ENCODE measurements at regions not wholly inside any gene's neighbourhood (a gene's known extent, or its start where the extent isn't known, plus 50 kb on each side); places are given as distances from the start of the nearest gene placed in this dataset.

DNA sequence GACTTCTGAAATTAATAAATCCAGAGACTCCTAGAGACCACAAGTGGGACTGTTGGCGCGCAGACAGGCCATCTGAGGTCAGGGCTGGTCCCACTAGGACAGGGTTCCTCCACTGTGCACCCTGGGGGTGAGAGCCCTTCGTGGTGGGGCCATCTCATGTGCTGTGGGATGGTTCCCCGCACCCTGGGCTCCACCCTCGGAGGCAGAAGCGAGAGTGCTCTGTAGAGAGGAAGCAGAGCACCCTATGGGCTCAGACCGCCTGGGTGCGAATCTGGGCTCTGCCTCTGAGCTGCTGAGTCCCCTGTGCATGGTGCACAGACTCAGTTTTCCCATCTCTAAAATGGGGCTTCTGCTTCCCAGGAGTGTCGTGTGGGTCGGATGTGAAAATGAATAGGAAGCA lies 227.3 kb downstream of the NPHP4 start:
- BruUV-seq (replicated peaks), result no TSS peak
- intact Hi-C loops (cut with micrococcal nuclease; ENCODE audit: unreplicated experiment), result no loop called here
- peaks cover 9% of the 10 kb centered on the region for H3K4me1 Mint-ChIP-seq (ENCODE audit: low read depth, unreplicated experiment)
- TF ChIP-seq, protein P1, sequence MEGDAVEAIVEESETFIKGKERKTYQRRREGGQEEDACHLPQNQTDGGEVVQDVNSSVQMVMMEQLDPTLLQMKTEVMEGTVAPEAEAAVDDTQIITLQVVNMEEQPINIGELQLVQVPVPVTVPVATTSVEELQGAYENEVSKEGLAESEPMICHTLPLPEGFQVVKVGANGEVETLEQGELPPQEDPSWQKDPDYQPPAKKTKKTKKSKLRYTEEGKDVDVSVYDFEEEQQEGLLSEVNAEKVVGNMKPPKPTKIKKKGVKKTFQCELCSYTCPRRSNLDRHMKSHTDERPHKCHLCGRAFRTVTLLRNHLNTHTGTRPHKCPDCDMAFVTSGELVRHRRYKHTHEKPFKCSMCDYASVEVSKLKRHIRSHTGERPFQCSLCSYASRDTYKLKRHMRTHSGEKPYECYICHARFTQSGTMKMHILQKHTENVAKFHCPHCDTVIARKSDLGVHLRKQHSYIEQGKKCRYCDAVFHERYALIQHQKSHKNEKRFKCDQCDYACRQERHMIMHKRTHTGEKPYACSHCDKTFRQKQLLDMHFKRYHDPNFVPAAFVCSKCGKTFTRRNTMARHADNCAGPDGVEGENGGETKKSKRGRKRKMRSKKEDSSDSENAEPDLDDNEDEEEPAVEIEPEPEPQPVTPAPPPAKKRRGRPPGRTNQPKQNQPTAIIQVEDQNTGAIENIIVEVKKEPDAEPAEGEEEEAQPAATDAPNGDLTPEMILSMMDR (IDR thresholded peaks at IDR 0.05; ENCODE audit: unreplicated experiment), result no peak
- H3K27ac Mint-ChIP-seq (ENCODE audit: unreplicated experiment), result no peak overlapping the region
- H3K27me3 Mint-ChIP-seq (ENCODE audit: unreplicated experiment), result peaks cover 61% of the 10 kb centered on the region
- CTCF ChIA-PET, result no interaction called here
- no peak overlapping the region for H3K4me3 Mint-ChIP-seq (ENCODE audit: low read depth, unreplicated experiment)
- H3K9me3 Mint-ChIP-seq (ENCODE audit: low read depth, unreplicated experiment), result peaks cover 3% of the 10 kb centered on the region
- H3K36me3 Mint-ChIP-seq (ENCODE audit: insufficient read depth, unreplicated experiment), result no peaks in the 10 kb centered on the region
- no peak for DNase-seq

DNA sequence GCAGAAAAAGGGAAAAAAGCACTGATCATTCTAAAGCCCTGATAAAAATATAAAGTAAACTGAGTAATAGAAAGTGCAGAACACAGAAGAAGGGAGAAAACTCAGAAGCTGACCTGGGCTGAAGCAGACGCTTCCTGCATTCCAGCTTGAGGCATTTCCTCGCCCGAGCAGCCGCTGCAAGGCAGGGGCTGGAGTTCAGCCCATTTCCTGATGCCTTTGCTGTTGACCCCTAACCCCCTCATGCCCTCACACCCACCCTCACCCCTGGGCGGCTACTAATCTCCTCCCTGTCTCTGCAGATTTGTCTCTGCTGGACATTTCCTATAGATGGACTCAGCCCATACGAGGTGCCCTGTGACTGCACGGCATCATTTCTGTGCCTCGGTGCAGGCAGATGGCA lies 227.8 kb downstream of the NPHP4 start:
- H3K4me1 Mint-ChIP-seq (ENCODE audit: low read depth, unreplicated experiment), result peaks cover 9% of the 10 kb centered on the region
- BruUV-seq (replicated peaks), result no TSS peak
- intact Hi-C loops (cut with micrococcal nuclease; ENCODE audit: unreplicated experiment), result no loop called here
- DNase-seq, result no peak
- H3K27me3 Mint-ChIP-seq (ENCODE audit: unreplicated experiment), result peaks cover 64% of the 10 kb centered on the region
- TF ChIP-seq, protein P1 (IDR thresholded peaks at IDR 0.05; ENCODE audit: unreplicated experiment), result no peak
- H3K27ac Mint-ChIP-seq (ENCODE audit: unreplicated experiment), result no peak overlapping the region
- peaks cover 3% of the 10 kb centered on the region for H3K9me3 Mint-ChIP-seq (ENCODE audit: low read depth, unreplicated experiment)
- no peak overlapping the region for H3K4me3 Mint-ChIP-seq (ENCODE audit: low read depth, unreplicated experiment)
- H3K36me3 Mint-ChIP-seq (ENCODE audit: insufficient read depth, unreplicated experiment), result no peaks in the 10 kb centered on the region
- CTCF ChIA-PET, result no interaction called here

DNA sequence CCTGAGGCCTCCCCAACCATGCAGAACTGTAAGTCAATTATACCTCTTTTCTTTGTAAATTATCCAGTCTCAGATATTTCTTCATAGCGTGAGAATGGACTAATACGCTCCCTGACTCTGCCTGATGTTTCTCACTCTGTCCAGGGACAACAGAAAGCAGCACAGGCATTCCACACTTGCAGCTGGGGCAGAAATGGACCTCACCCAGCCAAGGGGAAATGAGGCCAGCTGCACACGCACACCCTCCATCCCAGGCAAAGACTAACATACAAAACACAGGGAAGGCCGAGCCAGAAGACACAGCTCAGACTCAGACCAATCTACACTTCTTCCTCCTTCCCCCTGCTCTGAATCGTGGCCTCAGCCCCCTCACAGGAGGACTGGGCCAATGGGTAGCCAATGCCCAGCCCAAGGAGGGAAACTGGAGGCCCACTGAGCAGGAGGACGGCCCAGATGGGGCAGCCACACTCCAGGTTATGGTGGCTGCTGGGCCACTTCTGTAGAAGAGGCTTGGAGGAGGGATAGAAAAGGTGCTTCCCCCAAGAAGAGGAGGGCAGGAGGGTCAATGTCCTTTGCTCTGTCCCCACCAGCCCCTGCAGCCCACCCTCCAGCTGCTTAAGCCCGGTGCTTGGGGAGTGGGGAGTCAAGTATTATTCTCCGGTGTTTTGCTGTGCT lies 228.4 kb downstream of the NPHP4 start:
- Mint-ChIP-seq H3K36me3 (ENCODE audit: insufficient read depth, unreplicated experiment) (no peaks in the 10 kb centered on the region), H3K27ac (ENCODE audit: unreplicated experiment) (no peak overlapping the region), H3K4me1 (ENCODE audit: low read depth, unreplicated experiment) (peaks cover 9% of the 10 kb centered on the region), H3K27me3 (ENCODE audit: unreplicated experiment) (peaks cover 64% of the 10 kb centered on the region), H3K9me3 (ENCODE audit: low read depth, unreplicated experiment) (peaks cover 3% of the 10 kb centered on the region), H3K4me3 (ENCODE audit: low read depth, unreplicated experiment) (no peak overlapping the region)
- no TSS peak for BruUV-seq (replicated peaks)
- intact Hi-C loops (cut with micrococcal nuclease; ENCODE audit: unreplicated experiment), result no loop called here
- DNase-seq, result no peak
- TF ChIP-seq, protein P1 (IDR thresholded peaks at IDR 0.05; ENCODE audit: unreplicated experiment), result no peak
- CTCF ChIA-PET, result no interaction called here

DNA sequence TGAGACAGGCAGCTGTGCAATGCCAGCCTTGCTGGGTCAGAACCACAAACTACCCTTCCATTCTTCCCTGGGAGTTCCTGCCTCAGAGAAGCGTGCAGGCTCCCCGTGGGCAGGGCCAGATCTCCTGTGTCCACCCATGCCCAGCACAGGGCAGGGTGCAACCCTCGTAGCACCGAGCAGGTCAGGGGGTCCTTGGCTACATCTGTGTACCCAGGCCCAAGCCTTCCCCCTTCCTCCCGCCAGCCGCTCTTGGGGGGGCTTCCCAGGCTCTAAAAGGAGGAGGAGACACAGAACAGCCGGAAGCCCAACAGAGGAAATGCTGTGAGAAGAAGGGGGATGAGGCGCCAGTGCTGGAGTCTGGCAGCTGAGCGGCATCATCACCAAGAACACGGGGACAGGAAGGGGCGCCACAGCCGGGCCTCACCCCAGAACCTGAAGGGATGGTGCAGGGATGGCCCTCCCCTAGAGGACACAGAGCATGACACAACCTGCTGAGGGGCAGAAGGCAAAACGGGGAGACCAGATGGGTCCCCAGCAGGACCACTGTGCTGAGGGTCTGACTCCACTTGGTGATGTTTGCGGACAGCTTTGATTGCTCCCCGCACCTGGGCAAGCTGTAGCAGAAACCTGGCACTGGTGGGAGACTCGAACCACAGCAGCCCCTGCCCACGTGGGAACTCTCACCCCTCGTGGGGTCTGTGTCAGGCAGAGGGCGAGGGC lies 233.2 kb downstream of the NPHP4 start:
- DNase-seq, result no peak
- Mint-ChIP-seq H3K27me3 (ENCODE audit: unreplicated experiment) (peaks cover 61% of the 10 kb centered on the region), H3K9me3 (ENCODE audit: low read depth, unreplicated experiment) (peaks cover 3% of the 10 kb centered on the region), H3K36me3 (ENCODE audit: insufficient read depth, unreplicated experiment) (no peaks in the 10 kb centered on the region), H3K4me1 (ENCODE audit: low read depth, unreplicated experiment) (no peaks in the 10 kb centered on the region), H3K27ac (ENCODE audit: unreplicated experiment) (no peak overlapping the region), H3K4me3 (ENCODE audit: low read depth, unreplicated experiment) (no peak overlapping the region)
- no TSS peak for BruUV-seq (replicated peaks)
- intact Hi-C loops (cut with micrococcal nuclease; ENCODE audit: unreplicated experiment), result no loop called here
- CTCF ChIA-PET, result no interaction called here
- TF ChIP-seq, protein P1 (IDR thresholded peaks at IDR 0.05; ENCODE audit: unreplicated experiment), result no peak
